ENCODE measurements at regions not wholly inside any gene's neighbourhood (a gene's known extent, or its start where the extent isn't known, plus 50 kb on each side); places are given as distances from the start of the nearest gene placed in this dataset.

- no peaks in the 10 kb centered on the region for H3K27me3 Mint-ChIP-seq (ENCODE audit: unreplicated experiment)
- DNase-seq, result no peak
These were observed 197.5 kb upstream of the NSMCE3 start for GRCh38 chr15:29467091-29467490.

GRCh38 chr15:29466292-29466691 lies 196.7 kb upstream of the NSMCE3 start:
- Mint-ChIP-seq H3K9me3 (ENCODE audit: low read depth, unreplicated experiment) (no peaks in the 10 kb centered on the region), H3K36me3 (ENCODE audit: insufficient read depth, unreplicated experiment) (no peaks in the 10 kb centered on the region), H3K4me1 (ENCODE audit: low read depth, unreplicated experiment) (no peaks in the 10 kb centered on the region), H3K4me3 (ENCODE audit: low read depth, unreplicated experiment) (no peak overlapping the region), H3K27me3 (ENCODE audit: unreplicated experiment) (no peaks in the 10 kb centered on the region), H3K27ac (ENCODE audit: unreplicated experiment) (no peak overlapping the region)
- BruUV-seq (replicated peaks), result no TSS peak
- intact Hi-C loops (cut with micrococcal nuclease; ENCODE audit: unreplicated experiment), result no loop called here
- TF ChIP-seq CTCF (IDR thresholded peaks at IDR 0.05; ENCODE audit: unreplicated experiment), result no peak
- DNase-seq, result no peak
- CTCF ChIA-PET, result no interaction called here

More at GRCh38 chr15:29467091-29467490, 197.5 kb upstream of the NSMCE3 start:
- no peaks in the 10 kb centered on the region for H3K4me1 Mint-ChIP-seq (ENCODE audit: low read depth, unreplicated experiment)
- no peaks in the 10 kb centered on the region for H3K36me3 Mint-ChIP-seq (ENCODE audit: insufficient read depth, unreplicated experiment)
- CTCF ChIA-PET, result no interaction called here
- H3K27ac Mint-ChIP-seq (ENCODE audit: unreplicated experiment), result no peak overlapping the region
- no peaks in the 10 kb centered on the region for H3K9me3 Mint-ChIP-seq (ENCODE audit: low read depth, unreplicated experiment)
- intact Hi-C loops (cut with micrococcal nuclease; ENCODE audit: unreplicated experiment), result no loop called here
- no TSS peak for BruUV-seq (replicated peaks)
- no peak overlapping the region for H3K4me3 Mint-ChIP-seq (ENCODE audit: low read depth, unreplicated experiment)
- no peak for TF ChIP-seq CTCF (IDR thresholded peaks at IDR 0.05; ENCODE audit: unreplicated experiment)

- Mint-ChIP-seq H3K27me3 (ENCODE audit: unreplicated experiment) (no peaks in the 10 kb centered on the region), H3K9me3 (ENCODE audit: low read depth, unreplicated experiment) (no peaks in the 10 kb centered on the region), H3K27ac (ENCODE audit: unreplicated experiment) (no peak overlapping the region), H3K4me1 (ENCODE audit: low read depth, unreplicated experiment) (no peaks in the 10 kb centered on the region), H3K4me3 (ENCODE audit: low read depth, unreplicated experiment) (no peak overlapping the region), H3K36me3 (ENCODE audit: insufficient read depth, unreplicated experiment) (no peaks in the 10 kb centered on the region)
- BruUV-seq (replicated peaks), result no TSS peak
- intact Hi-C loops (cut with micrococcal nuclease; ENCODE audit: unreplicated experiment), result no loop called here
- CTCF ChIA-PET, result no interaction called here
- no peak for DNase-seq
- no peak for TF ChIP-seq CTCF (IDR thresholded peaks at IDR 0.05; ENCODE audit: unreplicated experiment)
These were observed 196.2 kb upstream of the NSMCE3 start for GRCh38 chr15:29465816-29466215.

- intact Hi-C loops (cut with micrococcal nuclease; ENCODE audit: unreplicated experiment), result no loop called here
- Mint-ChIP-seq H3K36me3 (ENCODE audit: insufficient read depth, unreplicated experiment) (no peaks in the 10 kb centered on the region), H3K9me3 (ENCODE audit: low read depth, unreplicated experiment) (no peaks in the 10 kb centered on the region), H3K4me1 (ENCODE audit: low read depth, unreplicated experiment) (no peaks in the 10 kb centered on the region), H3K27me3 (ENCODE audit: unreplicated experiment) (no peaks in the 10 kb centered on the region), H3K4me3 (ENCODE audit: low read depth, unreplicated experiment) (no peak overlapping the region), H3K27ac (ENCODE audit: unreplicated experiment) (no peak overlapping the region)
- TF ChIP-seq CTCF (IDR thresholded peaks at IDR 0.05; ENCODE audit: unreplicated experiment), result no peak
- DNase-seq, result no peak
- BruUV-seq (replicated peaks), result no TSS peak
- CTCF ChIA-PET, result no interaction called here
These were observed 195.6 kb upstream of the NSMCE3 start for GRCh38 chr15:29465196-29465595.

- H3K27ac Mint-ChIP-seq (ENCODE audit: unreplicated experiment), result no peak overlapping the region
- BruUV-seq (replicated peaks), result no TSS peak
These were observed 192.3 kb upstream of the NSMCE3 start for GRCh38 chr15:29461877-29462276.

More at GRCh38 chr15:29461877-29462276, 192.3 kb upstream of the NSMCE3 start:
- Mint-ChIP-seq H3K27me3 (ENCODE audit: unreplicated experiment) (no peaks in the 10 kb centered on the region), H3K36me3 (ENCODE audit: insufficient read depth, unreplicated experiment) (no peaks in the 10 kb centered on the region), H3K4me1 (ENCODE audit: low read depth, unreplicated experiment) (no peaks in the 10 kb centered on the region), H3K4me3 (ENCODE audit: low read depth, unreplicated experiment) (no peak overlapping the region), H3K9me3 (ENCODE audit: low read depth, unreplicated experiment) (no peaks in the 10 kb centered on the region)
- intact Hi-C loops (cut with micrococcal nuclease; ENCODE audit: unreplicated experiment), result no loop called here
- CTCF ChIA-PET, result no interaction called here
- no peak for TF ChIP-seq CTCF (IDR thresholded peaks at IDR 0.05; ENCODE audit: unreplicated experiment)
- no peak for DNase-seq

Measured in Calu3 (cell line).